ENCODE measurements at regions not wholly inside any gene's neighbourhood (a gene's known extent, or its start where the extent isn't known, plus 50 kb on each side); places are given as distances from the start of the nearest gene placed in this dataset.
"Not testable (repeated sequence)": the region's sequence is repeated elsewhere in the genome, so short reads cannot be mapped to it uniquely, and the experiment has no call there.

GRCh38 chr3:170670504-170670903, 84.6 kb upstream of the SLC7A14 start:
- DNase-seq (ENCODE audit: low read depth), result no peak
- TF ChIP-seq, protein P1, sequence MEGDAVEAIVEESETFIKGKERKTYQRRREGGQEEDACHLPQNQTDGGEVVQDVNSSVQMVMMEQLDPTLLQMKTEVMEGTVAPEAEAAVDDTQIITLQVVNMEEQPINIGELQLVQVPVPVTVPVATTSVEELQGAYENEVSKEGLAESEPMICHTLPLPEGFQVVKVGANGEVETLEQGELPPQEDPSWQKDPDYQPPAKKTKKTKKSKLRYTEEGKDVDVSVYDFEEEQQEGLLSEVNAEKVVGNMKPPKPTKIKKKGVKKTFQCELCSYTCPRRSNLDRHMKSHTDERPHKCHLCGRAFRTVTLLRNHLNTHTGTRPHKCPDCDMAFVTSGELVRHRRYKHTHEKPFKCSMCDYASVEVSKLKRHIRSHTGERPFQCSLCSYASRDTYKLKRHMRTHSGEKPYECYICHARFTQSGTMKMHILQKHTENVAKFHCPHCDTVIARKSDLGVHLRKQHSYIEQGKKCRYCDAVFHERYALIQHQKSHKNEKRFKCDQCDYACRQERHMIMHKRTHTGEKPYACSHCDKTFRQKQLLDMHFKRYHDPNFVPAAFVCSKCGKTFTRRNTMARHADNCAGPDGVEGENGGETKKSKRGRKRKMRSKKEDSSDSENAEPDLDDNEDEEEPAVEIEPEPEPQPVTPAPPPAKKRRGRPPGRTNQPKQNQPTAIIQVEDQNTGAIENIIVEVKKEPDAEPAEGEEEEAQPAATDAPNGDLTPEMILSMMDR (conservative IDR thresholded peaks at IDR 0.05; ENCODE audit: low read depth, low read length), result no peak
- H3K4me3 ChIP-seq (ENCODE audit: low read depth, low read length), result no peak overlapping the region

DNA sequence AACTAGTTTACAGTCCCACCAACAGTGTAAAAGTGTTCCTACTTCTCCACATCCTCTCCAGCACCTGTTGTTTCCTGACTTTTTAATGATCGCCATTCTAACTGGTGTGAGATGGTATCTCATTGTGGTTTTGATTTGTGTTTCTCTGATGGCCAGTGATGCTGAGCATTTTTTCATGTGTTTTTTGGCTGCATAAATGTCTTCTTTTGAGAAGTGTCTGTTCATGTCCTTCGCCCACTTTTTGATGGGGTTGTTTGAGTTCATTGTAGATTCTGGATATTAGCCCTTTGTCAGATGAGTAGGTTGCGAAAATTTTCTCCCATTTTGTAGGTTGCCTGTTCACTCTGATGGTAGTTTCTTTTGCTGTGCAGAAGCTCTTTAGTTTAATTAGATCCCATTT, 77.1 kb upstream of the SLC7A14 start:
- DNase-seq (ENCODE audit: low read depth); H3K4me3 ChIP-seq (ENCODE audit: low read depth, low read length): not testable (repeated sequence)

GRCh38 chr3:170660139-170660538, 74.3 kb upstream of the SLC7A14 start:
- no peak for DNase-seq (ENCODE audit: low read depth)
- TF ChIP-seq, protein P1 (conservative IDR thresholded peaks at IDR 0.05; ENCODE audit: low read depth, low read length), result no peak
- H3K4me3 ChIP-seq (ENCODE audit: low read depth, low read length), result no peak overlapping the region

DNA sequence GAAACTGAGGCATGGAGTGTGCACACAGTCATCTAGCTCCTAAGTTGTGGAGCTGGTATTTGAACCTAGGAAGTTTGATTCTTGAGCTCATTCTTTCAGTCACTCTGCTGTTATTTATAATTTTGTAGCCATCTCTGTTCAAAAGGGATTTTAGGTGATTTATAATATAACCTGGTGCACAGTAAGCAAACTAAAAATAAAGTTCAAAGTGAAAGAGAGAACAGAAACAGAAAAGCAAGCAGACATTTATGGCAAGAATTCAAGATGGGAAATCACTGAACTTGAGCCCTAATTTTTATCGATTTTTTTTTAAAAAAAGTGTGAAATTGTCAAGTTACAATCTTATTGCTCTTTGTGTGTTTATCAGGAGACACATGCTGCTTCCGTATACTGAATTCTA, 71.4 kb upstream of the SLC7A14 start:
- TF ChIP-seq, protein P1 (conservative IDR thresholded peaks at IDR 0.05; ENCODE audit: low read depth, low read length), result no peak
- no peak overlapping the region for H3K4me3 ChIP-seq (ENCODE audit: low read depth, low read length)
- DNase-seq (ENCODE audit: low read depth), result no peak

GRCh38 chr3:170656284-170656683, 70.4 kb upstream of the SLC7A14 start:
- TF ChIP-seq, protein P1 (conservative IDR thresholded peaks at IDR 0.05; ENCODE audit: low read depth, low read length), result no peak
- no peak overlapping the region for H3K4me3 ChIP-seq (ENCODE audit: low read depth, low read length)
- no peak for DNase-seq (ENCODE audit: low read depth)

- DNase-seq (ENCODE audit: low read depth), result no peak
- no peak overlapping the region for H3K4me3 ChIP-seq (ENCODE audit: low read depth, low read length)
- TF ChIP-seq, protein P1 (conservative IDR thresholded peaks at IDR 0.05; ENCODE audit: low read depth, low read length), result no peak
Observed at GRCh38 chr3:170653801-170654200, 67.9 kb upstream of the SLC7A14 start.

GRCh38 chr3:170651260-170651845, 65.5 kb upstream of the SLC7A14 start:
- TF ChIP-seq, protein P1 (conservative IDR thresholded peaks at IDR 0.05; ENCODE audit: low read depth, low read length), result no peak
- no peak overlapping the region for H3K4me3 ChIP-seq (ENCODE audit: low read depth, low read length)
- DNase-seq (ENCODE audit: low read depth), result no peak

GRCh38 chr3:170650557-170650956, 64.7 kb upstream of the SLC7A14 start:
- not testable (repeated sequence) for H3K4me3 ChIP-seq (ENCODE audit: low read depth, low read length); DNase-seq (ENCODE audit: low read depth)
